ENCODE measurements at regions not wholly inside any gene's neighbourhood (a gene's known extent, or its start where the extent isn't known, plus 50 kb on each side); places are given as distances from the start of the nearest gene placed in this dataset.

- TF ChIP-seq CTCF (IDR thresholded peaks at IDR 0.05) (no peak), POLR2A (IDR thresholded peaks at IDR 0.05) (no peak)
Measured at GRCh38 chr18:65081786-65082185, 669.0 kb upstream of the CDH7 start.

All from body of pancreas (tissue), 4 donors.